GM18520 (cell line): ENCODE measurements at regions not wholly inside any gene's neighbourhood (a gene's known extent, or its start where the extent isn't known, plus 50 kb on each side); places are given as distances from the start of the nearest gene placed in this dataset.
"Not testable (repeated sequence)": the region's sequence is repeated elsewhere in the genome, so short reads cannot be mapped to it uniquely, and the experiment has no call there.

Experiments
- ATAC-seq: cut with Tn5 transposase; IDR thresholded peaks from one replicate; pipeline ENCODE4 v1.9.1; 2021; ENCODE audit not compliant: unreplicated experiment

DNA sequence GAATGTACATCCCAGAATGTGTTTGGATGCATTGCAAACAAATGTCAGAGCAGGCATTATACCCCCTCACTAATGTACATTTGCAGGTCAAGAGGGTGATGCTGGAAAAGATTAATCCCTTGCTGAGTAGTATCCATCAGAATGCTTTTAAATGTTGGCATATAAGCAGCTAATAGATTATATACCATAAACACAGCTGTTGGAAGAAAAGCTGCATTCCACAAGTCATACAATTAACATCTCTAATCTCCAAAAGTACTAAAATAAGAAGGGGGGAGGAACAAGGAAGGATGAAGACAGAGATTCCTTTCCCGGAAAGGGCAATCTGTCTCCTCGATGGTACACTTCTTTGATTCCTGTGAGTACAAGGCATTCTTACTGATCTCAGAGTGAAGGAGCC lies 445.7 kb upstream of the CDIN1 start:
- ATAC-seq, result no peak

DNA sequence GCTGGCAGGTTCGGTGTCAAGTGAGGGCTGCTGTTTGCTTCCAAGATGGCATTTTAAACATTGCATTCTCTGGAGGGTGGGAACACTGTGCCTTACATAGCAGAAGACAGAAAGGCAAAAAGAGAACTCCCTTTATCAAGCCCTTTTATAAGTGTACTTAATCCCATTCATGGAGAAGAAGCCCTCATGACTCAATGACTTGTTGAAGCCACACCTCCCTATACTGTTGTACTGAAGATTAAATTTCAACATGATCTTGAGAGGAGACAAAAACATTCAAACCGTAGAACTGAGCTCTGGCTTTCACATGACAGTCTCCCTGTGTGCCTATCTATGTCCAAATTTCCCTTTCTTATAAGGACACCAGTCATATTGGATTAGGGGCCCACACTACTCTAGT lies 443.4 kb upstream of the CDIN1 start:
- no peak for ATAC-seq

DNA sequence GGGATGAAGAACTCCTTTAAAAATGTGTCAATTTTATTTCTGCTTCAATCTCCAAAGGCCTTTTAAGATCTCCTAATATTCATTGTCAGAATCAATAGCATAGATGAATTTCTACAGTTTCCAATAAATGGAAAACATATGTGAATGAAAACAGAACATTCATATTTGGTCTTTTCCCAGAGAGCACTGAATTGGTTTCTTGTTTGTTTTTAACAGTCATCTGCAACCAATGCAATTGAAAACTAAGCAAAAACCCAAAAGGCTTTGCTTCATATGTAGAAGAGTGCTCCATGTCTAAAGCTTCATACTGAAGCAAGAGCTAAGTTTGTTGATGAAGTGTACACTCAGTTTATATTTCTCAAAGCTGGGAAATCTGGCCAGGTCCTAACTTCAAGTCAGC lies 426.5 kb upstream of the CDIN1 start:
- ATAC-seq, result no peak

DNA sequence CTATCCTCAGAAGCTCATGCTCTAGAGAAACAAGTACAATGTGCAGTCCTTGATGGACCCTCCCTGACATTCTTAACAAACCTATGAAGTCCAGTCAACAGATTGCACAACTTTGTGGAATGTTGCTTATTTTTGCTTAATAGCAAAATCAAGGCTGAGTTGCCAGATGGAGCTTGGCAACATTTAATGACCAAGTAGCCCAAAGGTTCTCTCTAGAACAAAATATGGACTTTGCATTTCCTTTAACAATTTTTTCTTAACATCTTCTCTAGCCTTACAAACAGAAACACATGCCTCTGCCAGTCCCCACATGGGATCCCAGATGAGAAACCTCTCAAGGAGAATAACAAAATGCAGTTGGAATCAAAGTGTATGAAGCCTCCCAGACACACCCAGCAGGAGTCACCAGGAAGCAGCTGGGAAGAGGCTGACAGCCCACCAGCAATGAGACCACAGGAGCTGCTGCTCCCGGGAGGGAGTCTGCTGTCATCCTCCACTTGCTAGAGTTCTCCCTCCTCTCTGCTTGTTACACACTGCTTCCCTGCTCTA lies 422.5 kb upstream of the CDIN1 start:
- ATAC-seq, result no peak

DNA sequence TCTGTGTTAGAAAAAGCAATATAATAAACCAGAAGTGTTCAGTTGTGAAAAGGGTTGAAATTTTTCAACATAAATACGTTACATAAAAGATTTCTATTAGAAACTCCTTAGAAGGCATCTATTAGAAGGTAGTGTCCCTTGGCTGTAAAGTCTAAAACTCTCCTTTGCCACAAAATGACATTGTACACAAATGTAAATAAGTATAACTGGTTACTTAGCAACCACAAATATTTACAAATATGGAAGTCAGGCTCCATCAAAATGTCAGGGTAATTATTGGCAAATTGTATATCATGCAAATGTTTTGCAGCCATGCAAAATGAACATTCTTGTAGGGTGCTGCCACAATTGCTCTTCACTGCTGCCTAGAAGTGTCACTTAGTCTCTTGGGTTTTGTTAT lies 419.1 kb upstream of the CDIN1 start:
- ATAC-seq, result no peak

DNA sequence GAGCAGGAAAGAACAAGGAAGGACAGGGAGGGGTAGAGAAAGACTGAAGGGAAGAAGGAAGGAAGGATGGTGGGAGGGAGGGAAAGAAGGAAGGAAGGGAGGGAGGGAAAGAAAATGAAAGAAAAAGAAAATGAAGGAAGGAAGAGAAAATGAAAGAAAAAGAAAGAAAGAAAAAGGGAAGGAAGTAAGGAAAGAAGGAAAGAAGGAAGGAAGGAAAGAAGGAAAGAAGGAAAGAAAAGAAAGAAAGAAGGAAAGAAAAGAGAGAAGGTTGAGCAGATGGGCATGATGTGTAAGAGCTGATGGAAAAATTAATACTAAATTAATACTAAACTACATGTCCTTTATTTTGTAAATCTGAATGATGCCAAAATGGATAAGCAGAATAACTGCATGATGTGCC lies 418.3 kb upstream of the CDIN1 start:
- ATAC-seq, result no peak

DNA sequence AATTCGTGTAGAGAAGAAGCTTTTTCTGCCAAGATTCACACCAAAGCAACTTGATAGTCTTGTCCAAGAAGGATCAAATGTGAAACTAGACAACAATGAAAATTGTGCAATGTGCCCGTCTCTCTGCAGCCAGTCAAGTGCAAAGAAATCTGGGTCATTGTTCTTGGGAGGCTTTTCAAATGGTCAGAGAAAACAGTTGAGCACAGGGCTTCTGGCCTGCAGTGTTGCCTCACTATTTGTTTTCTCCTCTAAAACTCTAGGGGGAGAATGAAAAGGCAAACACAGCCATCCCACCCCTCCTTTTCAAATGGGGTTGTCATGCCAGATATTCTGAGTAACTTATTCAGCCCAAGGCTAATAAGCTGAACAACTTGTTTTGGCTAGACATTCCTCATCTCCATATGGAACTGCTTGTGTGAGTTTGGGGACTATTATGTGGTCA lies 417.6 kb upstream of the CDIN1 start:
- no peak for ATAC-seq

DNA sequence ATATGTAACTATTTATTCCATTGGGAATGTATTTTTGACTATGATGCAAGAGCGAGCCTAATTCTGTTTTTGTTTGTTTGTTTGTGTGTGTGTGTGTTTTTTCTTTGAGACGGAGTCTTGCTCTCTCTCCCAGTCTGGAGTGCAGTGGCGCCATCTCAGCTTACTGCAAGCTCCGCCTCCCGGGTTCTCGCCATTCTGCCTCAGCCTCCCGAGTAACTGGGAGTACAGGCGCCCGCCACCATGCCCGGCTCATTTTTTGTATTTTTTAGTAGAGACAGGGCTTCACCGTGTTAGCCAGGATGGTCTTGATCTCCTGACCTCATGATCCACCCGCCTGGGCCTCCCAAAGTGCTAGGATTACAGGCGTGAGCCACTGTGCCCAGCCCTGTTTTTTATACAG lies 415.4 kb upstream of the CDIN1 start:
- not testable (repeated sequence) for ATAC-seq

DNA sequence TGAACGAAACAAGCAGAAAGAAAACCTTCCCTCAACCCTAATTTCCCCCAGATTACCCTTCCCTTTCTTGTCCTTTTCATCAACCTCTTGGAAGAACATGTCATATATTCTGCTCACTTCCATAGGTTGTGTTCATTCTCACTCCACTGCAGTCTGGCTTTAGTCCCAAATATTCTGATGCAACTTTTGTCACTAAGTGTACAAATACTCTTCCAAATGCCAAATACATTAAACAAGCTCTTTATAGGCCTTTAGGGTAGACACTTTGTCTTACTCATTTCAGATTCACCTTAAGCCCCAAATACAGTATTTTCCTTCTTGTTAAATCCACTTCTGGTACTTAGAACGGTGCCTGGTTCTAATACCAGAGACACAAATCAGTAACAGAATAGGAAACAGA lies 406.5 kb upstream of the CDIN1 start:
- no peak for ATAC-seq

DNA sequence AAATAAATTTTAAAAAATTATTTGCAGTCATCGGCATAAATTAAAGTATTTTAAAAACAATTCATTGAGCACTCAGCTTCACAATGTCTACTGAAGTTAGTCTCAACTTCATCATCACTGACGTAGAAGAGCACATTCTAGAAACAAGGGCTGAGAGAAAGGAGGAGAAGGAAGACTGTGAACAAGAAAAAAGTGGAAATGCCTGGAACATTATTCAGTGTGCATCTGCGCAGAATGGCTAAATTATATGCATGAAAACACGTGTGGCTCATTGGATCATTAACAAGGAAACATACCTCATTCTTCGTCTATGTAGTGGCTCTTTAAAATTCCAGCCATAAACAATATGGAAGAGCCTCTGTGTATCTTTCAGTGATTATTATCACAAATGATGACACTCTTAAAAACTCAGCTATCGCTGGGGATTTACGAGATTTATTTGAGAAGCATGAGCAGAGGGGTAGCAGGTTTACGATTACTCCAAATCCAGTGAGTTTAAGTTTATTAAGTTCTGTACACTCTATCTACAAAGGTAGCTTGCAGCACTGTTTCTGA lies 404.2 kb upstream of the CDIN1 start:
- no peak for ATAC-seq

DNA sequence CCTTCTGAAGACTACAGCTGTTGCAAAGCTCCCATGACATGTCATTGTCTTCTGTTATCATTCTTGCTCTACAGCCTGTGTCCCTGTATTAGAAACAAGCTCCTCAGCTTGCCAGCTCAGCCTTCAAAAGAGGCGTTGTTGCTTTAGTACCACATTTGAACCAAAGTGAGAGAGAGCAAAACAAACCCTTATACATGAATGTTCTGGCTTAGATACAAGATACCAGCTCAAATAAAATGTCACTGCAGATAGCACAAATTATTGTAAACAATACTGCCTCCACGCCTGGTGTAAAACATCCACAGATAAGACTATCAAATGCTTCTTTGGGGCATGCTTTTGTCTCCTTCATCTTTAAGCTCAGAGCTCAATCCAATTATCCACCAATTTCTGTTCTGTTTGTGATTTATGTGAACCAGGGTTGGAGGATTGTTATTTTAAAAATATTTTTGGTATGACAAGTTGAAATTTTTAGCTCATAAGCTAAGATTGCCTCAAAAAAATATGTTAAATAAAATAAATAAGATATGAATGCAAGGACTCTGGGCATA lies 403.6 kb upstream of the CDIN1 start:
- ATAC-seq, result no peak

DNA sequence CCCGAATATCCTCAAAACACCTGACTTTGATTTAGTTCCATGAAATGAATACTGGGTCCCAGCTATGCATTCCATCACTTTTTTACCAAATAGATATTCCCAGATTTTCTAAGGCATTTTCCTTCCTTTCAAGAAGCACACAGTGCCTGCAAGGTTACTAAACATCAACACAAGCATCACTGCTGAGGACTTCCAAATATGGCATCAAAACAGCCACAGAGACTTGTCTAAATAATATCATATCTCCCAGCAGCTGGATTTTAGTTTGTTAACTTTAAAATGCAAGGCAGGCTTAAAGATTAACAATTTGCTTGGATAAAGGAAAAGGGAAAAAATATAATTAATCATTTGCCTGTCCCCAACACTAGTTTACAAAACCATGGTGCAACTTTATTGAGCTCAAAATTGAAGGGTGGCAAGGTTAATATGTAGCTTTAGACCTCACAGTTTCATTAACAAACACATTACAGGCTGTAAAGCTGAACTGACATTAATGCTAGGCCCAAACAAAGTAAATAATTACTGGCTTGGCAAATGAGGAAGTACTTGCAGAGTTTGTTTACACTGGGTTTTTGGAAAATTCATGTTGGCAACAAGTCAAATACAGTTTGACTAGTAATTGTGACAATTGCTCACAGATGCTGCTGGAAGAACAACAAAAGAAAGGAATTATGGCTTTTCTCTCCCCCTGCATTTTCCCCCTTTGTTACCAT lies 401.7 kb upstream of the CDIN1 start:
- ATAC-seq, result no peak

DNA sequence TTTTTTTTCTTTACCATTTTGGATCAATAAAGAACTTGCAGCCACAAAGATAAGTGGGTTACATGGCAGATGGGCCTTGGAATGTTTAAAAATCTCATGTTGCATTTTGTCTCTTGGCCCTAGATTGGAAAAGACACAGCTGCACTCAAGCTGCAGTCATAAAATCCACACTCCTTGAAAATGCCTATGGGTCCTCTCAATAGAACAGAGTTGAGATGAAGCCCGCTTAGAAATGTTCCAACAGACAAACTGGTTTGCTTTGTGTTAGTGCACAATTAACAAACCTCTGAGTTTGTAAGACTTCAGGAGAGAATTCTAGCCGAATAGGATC lies 401.2 kb upstream of the CDIN1 start:
- ATAC-seq, result no peak

DNA sequence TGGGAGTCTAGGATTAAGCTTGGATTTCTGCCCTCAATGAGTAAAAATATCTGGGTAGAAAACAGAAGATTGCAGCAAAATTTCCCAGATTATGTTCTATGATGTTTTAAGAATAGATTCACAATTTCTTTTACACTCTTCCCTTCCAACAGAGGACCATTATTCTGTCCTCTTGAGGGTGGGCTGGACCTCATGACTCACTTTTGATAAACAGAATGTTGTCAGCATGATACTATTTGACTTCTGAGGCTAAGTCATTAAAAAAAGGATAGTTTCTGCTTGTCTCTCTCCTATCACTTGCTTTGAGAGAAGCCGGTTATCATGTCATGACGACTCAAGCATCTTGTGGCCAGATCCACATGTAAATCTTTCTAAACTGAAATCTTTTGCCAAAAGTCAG lies 396.2 kb upstream of the CDIN1 start:
- no peak for ATAC-seq

DNA sequence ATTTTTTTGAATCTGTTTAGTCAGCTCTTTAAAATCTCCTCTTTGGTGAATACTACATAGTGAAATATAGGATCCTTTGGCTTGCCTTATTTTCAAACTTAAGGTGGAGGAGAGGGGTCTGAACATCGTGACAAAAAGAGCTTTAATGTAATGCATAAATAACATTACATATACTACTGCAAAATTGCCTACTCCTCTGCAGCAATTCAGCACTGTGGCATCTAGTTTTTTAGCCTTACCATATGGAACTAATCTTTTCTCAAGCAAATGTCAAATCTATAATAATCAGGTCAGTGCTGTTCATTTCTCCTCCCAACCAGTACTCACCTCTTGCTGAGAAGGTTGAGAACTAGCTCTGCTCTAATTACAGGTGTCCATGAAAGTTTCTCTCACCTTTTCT lies 394.0 kb upstream of the CDIN1 start:
- ATAC-seq, result no peak

DNA sequence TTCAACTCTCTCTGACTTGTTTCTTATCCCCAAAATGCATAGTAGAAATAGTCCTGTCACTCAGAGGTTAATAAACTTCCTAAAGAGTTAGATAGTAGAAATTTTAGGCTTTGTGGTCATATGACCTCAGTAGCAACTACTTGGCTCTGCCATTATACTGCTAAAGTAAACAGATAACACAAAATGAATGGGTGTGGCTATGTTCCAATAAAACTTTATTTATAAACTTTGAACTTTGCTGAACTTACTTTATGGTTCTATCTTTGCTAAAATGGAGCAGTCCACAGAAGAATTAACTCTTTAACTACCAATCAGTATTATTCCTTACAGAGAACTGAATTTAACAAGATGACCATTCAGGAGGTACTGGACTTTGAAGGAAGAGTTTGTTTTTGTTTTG lies 393.6 kb upstream of the CDIN1 start:
- ATAC-seq, result no peak

DNA sequence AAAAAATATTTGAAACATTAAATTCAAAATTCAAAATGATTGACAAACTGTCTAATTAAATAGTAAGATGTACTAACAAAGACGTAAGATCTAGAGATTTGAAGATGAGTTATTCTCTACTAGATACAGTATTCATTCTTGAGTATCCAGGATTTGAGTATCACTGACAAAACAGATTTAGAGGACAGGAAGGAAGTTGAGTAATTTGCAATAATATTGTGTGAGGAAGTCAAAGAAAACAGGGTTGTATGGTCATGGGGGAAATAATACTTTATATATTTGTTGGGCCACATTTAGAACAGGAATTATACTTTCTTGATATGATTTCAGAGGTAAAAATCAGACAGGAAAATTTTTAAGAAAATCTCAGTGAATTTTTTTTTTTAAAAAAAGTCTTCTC lies 393.1 kb upstream of the CDIN1 start:
- no peak for ATAC-seq

DNA sequence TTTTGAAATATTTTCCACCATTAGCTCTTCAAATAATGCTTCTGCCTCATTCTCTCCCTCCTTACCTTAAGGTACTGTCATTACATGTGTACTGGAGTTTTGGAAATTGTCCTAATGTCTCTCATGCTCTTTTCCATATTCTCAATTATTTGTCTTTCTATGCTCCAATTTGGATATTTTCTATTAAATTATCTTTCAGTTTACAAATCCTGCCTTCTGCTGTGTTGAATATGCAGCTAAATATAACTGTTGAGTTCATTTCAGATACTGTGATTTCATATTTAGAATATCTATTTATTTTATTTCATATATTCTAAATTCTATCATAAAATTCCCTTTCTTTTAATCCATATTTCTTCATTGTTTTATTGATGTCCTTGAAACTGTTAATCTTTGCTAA lies 388.0 kb upstream of the CDIN1 start:
- no peak for ATAC-seq

DNA sequence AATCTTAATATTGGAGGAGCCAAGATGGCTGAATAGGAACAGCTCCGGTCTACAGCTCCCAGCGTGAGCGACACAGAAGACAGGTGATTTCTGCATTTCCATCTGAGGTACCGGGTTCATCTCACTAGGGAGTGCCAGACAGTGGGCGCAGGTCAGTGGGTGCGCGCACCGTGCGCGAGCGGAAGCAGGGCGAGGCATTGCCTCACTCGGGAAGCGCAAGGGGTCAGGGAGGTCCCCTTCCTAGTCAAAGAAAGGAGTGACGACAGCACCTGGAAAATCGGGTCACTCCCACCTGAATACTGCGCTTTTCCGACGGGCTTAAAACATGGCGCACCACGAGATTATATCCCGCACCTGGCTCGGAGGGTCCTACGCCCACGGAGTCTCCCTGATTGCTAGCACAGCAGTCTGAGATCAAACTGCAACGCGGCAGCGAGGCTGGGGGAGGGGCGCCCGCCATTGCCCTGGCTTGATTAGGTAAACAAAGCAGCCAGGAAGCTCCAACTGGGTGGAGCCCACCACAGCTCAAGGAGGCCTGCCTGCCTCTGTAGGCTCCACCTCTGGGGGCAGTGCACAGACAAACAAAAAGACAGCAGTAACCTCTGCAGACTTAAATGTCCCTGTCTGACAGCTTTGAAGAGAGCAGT lies 383.9 kb upstream of the CDIN1 start:
- not testable (repeated sequence) for ATAC-seq

DNA sequence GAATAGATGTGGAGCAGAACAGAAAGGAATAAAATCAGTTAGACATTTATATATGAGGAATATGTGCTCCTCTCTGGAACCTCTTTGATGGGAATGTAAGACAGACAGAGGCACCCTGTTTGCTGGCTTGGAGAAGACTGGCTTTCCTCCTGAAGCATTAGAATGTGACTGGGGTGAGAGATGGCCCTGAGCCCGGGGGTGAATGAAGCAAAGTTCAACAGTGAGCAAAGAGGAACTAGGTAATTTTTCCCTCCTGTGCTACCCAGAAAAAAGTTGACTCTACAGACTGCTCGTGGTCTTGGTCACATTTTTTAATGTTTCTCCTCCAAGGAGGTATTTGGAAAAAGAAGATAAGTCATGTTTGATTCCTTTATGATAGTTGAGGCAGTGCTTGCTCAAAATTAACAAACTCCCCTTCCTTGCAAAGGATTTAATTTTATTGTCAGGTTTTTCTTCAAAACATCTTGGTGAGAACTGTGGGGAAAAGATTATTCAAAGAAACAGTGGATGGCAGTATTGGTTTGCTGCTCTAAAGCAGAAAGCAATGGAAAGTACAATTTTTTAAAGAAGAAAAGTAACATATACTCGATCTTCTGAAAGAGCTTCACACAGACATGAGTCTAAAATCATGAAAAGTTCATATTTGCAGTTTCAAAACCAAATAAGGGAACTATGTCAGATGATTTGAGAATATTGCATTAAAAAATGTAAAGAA lies 370.4 kb upstream of the CDIN1 start:
- ATAC-seq, result no peak

DNA sequence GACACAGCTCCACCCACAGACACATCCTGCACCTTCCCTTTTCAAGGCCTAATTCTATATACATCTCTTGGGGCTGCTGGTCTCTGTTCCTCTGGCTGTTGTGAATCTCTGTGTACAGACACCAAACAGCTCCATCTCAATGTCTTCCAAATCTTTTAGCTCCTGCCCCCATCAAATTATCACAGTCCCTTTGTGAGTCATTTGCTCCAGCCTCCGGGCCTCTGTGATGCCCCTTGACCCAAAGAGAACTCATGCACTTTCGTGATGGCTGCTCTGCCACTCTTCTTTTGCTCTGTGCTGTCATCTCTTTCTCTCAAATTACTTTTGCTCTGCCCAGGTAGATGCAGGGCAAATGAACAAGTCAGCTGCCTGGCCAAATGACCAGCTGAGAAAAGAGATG lies 369.0 kb upstream of the CDIN1 start:
- ATAC-seq, result no peak

DNA sequence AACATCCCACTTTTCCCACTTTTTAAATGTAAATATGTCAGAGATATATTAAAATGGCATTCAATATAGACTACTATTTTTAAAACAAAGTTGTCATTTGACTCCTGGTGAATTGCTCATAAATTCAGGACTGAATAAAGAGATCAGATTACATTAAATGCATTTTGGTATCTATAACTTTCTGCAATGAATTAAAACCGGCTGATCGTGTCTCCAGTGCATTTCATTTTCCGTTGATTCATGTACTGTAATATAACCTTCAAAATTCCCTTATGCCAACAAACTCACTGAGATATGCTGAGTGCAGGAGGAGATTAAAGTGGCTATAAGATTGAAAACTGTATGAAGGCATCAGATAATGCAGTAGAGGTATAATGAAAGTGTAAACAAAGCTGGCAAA lies 361.1 kb upstream of the CDIN1 start:
- ATAC-seq, result no peak
